ENCODE measurements at regions not wholly inside any gene's neighbourhood (a gene's known extent, or its start where the extent isn't known, plus 50 kb on each side); places are given as distances from the start of the nearest gene placed in this dataset.

DNA sequence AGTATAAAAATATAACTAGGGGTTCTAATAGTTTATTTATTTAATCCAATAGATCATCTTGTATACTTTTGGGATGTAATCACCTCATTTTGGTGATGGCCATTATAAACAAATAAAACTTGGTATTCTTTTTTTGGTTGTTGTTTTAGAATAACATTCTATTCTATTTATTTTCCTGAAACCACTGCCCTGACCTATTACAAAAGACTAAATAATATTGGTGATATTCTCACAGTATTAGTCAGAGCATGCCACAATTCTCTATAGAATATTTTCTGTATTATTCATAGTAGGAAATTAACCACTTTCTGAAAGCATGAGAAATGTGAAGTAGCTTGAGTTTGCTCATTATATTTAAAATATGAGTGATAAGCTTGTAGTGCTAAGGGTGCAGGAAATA lies 54.1 kb upstream of the LRRC7 start:
- Histone ChIP-seq H3K36me3 (ENCODE audit: control insufficient read depth, insufficient read depth, low read length) (no peaks in the 10 kb centered on the region), H3K9ac (ENCODE audit: low read length) (no peak overlapping the region), H3K27ac (ENCODE audit: low read depth, low read length) (no peak overlapping the region)

More for the DNA sequence above, 54.1 kb upstream of the LRRC7 start:
- Histone ChIP-seq H3K4me1 (ENCODE audit: control insufficient read depth, insufficient read depth, low read length) (no peaks in the 10 kb centered on the region), H3K27me3 (ENCODE audit: control insufficient read depth, insufficient read depth, low read length) (no peaks in the 10 kb centered on the region), H3K4me3 (ENCODE audit: low read length) (no peak overlapping the region)
